NCI-H526 treated with DMSO at 0.1 percent for 48 hours (cell line): ENCODE measurements at regions not wholly inside any gene's neighbourhood (a gene's known extent, or its start where the extent isn't known, plus 50 kb on each side); places are given as distances from the start of the nearest gene placed in this dataset.
"Not testable (repeated sequence)": the region's sequence is repeated elsewhere in the genome, so short reads cannot be mapped to it uniquely, and the experiment has no call there.

Experiments
- DNase-seq: peaks from one replicate; lab custom pipeline; 2025; lab: John Stamatoyannopoulos, UW

DNA sequence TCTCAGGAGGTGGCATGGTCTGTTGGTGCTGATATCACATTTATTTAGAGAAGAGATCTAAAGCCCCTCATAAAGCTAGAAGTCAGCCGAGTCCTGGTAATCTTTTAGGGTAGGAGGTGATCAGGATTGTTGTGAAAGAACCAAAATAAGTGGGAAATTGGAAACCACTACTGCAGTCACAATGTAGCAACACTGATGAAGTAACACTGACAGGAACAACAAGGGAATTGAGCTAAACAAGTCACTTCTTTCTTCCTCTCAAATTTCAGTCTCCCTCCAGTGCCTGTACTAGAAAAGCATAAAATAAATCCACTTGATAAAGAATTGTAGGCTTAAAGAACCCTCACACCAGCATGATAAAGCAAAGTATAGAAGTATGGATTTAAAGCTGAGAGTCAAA lies 1509.0 kb downstream of the GRIK2 start:
- no peak for DNase-seq

DNA sequence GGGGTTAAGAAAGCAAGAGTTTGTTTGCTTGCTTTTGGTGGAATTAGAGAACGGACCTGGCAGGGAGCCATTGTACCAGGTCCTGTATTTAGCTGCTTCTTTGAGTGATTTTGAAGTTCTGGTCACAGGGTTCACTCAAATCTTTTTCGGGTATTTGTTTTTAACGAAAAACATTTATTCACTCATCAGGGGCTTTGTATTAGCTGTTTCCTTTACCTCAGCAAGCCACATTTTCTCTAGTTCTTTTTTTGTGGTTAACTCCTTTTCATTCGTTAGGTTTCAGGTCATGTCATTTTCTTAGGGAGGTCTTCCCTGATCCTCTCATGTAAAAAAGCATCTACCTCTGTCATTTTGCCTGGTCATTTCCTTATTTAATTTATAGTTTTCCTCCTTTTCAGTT lies 1502.2 kb downstream of the GRIK2 start:
- DNase-seq, result no peak

DNA sequence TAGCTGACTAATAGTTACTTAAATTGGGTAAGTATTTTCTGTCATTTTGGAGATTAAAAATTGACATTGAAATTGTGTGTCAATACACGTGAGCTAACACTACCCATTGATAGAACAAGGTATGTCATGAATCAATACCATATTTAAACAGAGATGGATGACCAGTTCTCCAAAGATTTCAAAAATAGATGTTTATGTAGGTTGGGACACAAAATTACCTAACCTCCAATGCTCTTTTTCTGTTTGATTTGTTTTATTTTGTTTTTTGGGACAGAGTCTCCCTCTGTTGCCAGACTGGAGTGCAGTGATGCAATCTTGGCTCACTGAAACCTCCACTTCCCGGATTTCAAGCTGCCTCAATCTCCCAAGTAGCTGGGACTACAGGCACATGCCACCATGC lies 1491.7 kb downstream of the GRIK2 start:
- no peak for DNase-seq

DNA sequence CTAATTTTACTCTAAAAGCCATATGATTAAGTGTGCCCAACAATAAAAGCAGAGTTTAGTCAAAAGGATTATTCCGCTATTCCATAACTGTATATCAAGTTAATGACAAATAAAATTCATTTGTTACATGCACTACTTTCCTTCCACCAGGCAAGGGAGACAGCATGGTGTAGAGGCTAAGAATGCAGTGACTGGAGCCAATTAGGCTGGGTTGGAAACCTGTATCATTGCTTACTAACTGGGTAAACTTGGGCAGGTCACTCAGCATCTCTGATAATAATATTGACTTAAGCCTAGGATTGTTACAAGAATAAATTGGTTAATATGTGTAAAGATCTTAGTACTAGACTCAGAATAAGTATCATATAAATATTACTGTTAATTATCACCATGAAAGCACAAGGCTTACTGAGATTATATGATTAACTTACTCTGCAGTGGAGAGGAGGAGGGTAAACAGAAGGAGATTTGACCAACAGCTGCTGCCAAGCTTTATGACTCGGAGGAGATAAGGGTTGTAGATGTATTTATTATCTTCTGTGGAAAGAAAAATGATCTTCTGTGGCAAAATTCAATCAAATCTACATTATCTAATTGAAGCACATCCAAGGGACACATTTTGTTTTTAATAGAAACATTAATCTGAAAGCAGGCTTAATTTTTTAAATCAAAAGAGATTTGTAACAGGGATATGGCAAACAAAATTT lies 1459.9 kb downstream of the GRIK2 start:
- no peak for DNase-seq

DNA sequence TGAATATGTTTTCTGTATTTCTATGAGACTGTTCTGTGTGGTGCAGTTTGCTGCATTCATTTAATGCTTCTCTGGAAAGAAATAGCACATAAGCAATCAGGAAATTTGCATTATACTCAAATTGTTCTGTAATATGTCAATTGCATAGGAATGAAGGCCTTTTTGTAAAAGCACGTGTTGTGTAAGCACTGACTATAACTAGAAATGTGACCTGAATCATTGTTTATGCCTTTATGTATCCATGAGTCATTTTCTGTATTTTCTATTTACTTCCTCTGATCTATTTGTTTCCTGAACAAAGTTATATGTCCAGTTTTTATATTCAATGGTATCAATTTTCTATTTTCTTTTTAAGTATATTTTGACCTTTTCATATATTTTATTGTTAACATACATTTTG lies 1455.3 kb downstream of the GRIK2 start:
- peak; percentile 25 for DNase-seq

DNA sequence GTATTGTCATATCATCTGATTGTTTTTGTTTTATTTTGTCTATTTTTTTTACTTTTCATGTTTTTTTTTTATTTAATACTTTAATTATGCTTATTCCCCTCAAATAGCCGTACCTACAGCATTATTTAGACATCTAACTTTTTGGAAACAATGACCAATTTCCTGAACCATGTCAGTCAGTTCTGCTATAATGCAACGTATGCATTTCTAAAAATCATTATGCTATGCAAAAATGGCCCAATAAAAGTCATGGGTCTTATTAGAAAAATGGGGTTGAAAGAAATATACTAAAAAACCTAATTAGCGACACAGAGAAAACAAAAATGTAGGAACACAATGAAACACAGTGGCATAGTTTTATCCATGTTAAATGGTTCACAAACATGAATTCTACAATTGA lies 1454.7 kb downstream of the GRIK2 start:
- no peak for DNase-seq

DNA sequence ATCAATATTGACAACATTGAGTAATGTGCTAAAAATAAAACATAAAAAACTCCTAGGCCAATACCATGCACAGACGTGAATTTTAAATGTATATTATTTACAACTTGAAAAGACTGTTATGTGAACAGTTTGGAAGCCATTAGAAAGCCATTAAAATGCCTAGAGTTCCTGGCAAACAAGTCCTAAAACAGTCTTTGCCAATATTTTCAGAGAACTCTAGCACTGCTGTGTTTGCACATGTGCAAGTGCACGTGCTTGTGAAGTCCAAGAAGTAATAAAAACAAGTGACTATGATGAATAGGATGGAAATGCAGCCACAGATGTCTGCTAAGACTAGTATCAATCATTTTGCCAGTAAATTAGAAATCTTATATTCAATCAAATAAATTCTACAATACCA lies 1447.6 kb downstream of the GRIK2 start:
- no peak for DNase-seq

DNA sequence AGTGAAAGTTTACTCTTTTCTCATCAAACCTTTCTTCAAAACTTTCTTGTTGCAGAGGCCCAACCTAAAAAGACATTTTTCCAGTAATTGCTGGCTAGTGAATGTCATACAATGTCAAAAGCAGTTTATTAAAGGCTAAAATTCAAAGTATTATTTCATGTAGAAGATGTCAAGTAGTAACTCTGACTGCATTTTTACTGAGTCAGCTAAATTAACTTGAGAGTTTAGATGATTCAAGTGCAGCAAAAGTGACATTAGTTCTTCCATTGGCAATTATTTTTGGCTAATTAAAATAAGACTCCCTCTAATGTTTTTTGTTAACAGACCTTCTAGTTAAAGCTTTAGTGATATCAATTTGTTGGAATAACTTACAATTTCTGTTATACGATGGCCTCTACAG lies 1438.5 kb downstream of the GRIK2 start:
- no peak for DNase-seq

DNA sequence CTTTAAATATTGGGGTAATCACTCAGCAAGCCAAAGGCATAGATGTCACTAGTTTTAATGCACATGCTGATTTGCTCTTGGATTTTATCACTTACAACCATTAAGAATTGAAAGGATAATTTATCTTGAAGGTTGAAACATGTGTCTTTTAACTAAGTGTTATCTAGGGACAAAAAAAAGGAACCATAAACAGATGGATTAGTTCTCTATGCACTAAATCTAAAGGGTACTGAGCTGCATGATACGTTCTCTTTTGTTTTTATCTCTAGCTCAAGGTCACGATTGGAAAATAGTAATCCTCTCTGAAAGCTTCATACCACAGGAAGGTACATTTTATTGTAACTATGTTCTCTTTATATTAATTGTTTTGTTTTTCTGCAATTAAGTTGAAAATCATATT lies 1426.6 kb downstream of the GRIK2 start:
- no peak for DNase-seq

DNA sequence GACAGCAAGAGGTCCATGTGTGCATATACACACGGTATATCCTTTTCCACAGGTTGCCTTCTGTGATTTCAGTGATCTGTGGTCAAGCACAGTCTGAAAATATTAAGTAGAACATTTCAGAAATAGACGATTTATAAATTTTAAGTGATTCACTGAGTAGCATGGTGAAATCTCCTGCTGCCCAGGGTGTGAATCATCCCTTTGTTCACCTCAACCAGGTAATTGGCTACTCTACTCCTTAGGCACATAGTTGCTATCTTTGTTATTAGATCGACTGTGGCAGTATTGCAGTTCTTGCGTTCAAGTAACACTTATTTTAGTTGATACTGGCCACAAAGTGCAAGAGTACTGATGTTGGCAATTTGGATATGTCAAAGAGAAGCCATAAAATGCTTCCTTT lies 1421.7 kb downstream of the GRIK2 start:
- no peak for DNase-seq

DNA sequence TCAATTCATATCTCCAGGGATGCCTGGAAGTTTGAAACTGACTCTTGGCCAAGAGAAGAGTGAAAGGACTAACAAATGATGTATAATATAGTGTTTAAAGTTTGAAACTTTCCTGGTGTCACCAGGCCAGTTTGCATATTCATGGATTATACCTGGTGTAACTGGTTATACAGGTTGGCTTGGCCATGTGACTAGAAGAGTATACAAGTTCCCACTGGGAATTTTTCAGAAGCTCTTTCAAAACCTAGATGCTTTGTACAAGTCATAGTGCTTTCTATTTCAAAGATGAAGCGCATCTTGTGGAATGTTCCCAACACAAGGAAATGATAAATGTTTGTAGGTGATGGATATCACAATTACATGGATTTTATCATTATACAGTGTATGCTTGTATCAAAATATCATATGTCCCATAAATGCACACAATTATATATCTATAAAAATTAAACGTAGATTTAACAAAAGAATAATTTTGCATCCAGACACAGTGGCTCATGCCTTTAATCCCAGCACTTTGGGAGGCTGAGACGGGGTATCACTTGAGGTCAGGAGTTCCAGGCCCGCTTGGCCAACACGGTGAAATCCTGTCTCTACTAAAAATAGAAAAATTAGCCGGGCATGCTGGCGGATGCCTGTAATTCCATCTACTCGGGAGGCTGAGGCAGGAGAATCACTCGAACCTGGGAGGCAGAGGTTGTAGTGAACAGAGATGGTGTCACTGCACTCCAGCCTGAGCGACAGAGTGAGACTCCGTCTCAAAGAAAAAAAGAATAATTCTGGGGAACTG lies 1420.2 kb downstream of the GRIK2 start:
- DNase-seq, result peak; percentile 76

DNA sequence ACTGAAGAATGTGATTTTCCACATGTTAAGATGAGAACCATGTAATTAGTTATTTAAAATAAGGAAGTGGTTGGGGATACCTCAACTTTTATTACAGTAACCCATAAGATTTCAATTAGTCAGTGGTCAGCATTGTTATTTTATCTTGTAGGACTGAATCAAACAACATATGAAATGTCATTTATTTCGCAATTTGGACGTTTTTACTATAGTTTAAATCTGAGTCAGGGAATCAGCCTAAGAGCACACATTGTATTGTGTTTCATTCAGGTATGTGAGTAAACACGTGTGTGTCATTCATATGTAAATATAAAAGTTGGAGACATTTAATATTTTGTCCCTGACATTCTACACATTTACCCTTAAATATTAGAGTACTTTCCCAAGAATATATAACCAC lies 1418.7 kb downstream of the GRIK2 start:
- no peak for DNase-seq

DNA sequence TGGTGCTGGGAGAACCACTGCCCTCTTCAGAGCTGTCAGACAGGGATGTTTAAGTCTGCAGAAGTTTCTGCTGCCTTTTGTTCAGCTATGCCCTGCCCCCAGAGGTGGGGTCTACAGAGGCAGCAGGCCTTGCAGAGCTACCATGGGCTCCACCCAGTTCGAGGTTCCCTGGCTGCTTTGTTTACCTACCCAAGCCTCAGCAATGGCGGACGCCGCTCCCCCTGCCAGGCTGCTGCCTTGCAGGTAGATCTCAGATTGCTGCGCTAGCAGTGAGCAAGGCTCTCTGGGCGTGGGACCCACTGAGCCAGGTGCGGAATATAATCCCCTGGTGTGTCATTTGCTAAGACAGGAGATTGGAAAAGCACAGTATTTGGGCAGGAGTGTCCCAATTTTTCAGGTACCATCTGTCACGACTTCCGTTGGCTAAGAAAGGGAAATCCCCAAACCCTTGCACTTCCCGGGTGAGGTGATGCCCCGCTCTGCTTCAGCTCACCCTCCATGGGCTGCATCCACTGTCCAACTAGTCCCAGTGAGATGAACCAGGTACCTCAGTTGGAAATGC lies 1415.5 kb downstream of the GRIK2 start:
- not testable (repeated sequence) for DNase-seq

DNA sequence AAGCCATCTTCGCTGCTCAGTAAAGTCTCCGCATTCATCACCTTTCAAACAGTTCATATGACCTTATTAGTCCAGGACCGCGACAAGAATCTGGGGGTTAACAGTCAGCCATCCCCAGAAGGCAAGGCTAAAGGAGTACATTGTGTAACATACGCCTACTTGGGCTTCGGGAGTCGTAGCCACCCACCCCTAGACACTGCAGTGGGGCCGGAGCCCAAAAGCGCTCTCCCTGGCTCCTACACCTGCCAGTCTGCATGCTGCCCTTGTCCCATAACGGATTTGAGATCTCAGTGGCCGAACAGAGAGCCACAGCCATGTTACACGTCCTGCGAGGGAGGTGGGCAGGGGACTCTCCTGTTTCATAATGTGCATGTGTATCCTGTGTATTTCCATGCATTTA lies 1405.5 kb downstream of the GRIK2 start:
- no peak for DNase-seq

DNA sequence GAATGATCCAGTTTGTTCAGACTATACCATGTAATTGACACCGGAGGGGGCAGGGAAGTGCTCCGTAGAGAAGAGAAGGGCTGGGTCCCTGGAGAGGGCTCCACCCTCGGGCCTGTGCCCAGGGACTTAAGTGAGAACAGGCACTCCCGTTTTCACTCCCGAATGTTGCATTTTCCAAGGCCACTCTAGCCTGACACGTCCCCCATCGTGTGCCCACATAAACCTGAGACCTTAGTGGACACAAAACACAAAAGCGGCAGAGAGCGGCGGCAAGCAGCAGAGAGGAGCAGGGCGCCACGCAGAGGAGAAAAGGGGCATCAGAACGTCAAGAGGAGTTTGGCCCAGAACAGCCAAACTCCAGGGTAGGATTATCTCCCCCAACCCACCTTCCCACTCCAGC lies 1405.1 kb downstream of the GRIK2 start:
- DNase-seq, result no peak

DNA sequence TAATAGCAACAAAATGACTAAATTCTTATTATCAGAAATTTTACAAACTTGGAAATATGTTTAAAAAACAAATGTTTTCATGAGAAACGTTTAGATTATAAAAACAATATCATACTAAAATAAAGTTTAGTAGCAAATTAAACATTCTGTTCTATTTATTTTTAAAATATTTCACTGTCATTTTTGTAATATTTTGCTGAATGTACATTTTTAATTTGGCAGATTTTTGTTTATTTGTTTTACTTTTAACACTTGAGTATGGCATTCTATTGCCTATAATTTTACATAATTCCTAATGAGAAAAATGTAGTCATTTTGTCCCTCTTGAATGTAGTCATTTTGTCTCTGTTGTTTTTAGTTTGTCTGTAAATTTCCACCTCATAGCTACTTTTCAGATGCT lies 1400.2 kb downstream of the GRIK2 start:
- DNase-seq, result no peak

DNA sequence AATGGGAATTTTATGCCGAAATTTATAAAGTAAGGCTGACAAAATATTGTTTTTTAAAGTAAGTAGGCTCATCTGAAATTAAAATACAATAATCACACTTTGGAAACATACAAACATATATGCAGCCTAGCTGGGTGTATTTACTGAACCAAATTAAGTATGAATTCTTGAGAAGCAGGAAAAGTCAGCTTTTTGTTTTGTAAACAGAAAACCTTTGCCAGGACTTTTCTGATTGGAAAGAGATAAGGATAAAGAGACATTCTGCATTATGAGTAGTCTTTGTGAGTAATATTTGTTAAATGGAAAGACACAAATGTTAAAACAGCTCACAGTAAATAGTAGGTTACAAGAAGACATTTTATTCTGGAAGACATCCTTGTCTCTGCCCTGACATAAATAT lies 1380.8 kb downstream of the GRIK2 start:
- no peak for DNase-seq

DNA sequence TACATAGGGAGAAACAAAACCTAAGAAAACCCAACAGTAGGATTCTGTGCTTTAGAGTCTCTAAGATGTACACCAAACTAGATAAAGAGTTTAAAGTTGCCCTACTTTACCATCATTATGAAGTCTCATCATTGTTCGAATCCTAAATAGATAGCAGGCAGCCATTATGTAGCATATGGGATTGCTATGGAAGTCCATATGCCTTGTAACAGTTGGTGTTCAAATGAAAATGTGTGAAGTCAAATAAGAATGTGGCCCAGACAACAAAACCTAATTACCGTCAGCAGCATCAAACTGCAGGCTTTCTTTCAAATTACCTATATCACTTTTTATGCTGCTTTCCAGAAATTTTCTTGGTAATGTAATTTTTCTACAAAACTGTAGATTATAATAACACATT lies 1380.1 kb downstream of the GRIK2 start:
- DNase-seq, result no peak

DNA sequence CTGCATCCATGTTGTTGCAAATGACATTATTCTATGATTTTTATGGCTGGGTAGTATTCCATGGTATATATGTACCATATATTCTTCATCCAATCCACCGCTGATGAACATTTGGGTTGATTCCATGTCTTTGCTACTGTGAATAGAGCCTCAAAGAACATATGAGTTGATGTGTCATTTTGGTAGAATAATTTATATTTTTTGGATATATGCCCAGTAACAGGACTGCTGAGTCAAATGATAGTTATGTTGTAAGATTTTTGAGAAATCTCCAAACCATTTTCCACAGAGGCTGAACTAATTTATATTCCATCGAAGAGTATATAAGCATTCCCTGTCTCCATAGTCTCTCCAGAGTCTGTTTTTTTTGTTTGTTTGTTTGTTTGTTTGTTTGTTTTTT lies 1373.5 kb downstream of the GRIK2 start:
- DNase-seq, result no peak

DNA sequence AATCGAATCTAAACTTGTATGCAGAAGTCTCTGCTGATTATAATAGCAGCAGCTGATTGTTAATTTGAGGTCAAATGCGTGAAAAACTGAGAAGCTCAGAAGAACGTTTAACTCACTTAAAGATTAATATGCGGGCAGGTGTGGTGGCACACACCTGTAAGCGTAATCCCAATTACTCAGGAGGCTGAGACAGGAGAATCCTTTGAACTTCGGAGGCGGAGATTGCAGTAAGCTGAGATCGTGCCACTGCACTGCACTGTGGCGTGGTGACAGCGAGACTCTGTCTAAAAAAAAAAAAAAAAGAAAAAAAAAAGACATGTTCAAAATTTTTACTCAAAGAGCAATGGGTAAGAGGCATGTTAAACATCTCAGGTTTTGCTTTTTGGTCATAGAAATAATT lies 1370.8 kb downstream of the GRIK2 start:
- DNase-seq, result no peak

DNA sequence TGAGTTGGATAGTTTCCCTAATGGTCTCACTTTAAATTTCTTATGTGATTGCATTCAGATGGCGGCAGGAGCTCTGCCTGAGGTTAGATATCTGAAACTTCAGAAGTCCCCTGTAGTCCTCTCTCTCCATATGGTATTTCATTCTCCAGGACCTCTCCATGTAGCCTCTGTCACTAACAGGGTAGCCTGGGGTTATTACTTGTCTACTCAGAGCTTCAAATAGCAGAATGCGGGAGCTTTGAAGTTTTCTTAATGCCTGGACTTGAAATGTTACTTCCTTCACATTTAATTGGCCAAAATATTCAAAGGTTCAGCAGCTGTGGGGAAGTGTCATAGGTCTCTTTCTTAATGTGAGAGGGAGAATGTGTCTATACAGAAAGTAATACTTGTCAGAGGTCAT lies 1370.4 kb downstream of the GRIK2 start:
- DNase-seq, result no peak

DNA sequence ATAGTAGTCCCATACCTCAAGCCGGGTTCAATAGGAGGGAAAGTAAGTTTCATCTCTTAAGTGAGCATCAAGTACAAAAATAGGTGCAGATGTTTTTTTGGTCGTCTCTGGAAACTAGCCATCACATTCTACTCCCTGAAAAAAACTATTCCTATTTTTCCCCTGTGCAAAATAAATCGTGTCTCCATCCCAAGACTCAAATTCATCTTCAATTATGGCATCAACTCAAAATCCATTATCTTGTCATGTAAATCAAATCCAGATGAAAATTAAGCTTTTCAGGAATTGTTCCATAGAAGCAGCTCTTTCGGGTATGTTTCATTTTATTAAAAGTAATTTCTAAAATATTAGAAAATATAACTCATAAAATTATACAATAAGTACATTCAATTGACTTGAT lies 1368.4 kb downstream of the GRIK2 start:
- no peak for DNase-seq

DNA sequence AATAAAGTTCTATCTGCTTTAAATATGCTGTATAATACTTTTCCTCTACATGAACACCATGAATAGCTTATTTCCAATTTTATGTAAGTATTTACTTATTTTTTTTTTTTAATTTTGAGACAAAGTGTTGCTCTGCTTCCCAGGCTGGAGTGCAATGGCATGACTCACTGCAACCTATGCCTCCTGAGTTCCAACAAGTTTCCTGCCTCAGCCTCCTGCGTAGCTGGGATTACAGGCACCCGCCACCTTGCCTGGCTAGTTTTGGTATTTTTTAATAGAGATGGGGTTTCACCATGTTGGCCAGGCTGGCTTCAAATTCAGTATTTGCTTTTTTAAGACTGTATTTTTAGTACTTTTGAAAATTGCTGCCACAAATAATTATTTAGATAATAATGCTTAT lies 1365.9 kb downstream of the GRIK2 start:
- no peak for DNase-seq

DNA sequence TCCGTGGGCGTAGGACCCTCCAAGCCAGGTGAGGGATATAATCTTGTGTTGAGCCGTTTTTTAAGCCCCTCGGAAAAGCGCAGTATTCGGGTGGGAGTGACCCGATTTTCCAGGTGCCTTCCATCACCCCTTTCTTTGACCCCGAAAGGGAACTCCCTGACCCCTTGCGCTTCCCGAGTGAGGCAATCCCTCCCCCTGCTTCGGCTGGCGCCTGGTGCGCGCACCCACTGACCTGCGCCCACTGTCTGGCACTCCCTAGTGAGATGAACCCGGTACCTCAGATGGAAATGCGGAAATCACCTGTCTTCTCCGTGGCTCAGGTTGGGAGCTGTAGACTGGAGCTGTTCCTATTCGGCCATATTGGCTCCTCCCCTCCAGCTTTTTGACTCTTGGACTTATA lies 1365.0 kb downstream of the GRIK2 start:
- not testable (repeated sequence) for DNase-seq
